ENCODE measurements at regions not wholly inside any gene's neighbourhood (a gene's known extent, or its start where the extent isn't known, plus 50 kb on each side); places are given as distances from the start of the nearest gene placed in this dataset.
A peak's percentile ranks its signal among the peaks of the same experiment; 100 is the strongest.

GRCh38 chr20:6269168-6269873, 146.5 kb upstream of the FERMT1 start:
- no peak for TF ChIP-seq CTCF (IDR thresholded peaks at IDR 0.05; ENCODE audit: extremely low read depth, missing control alignments)
- DNase-seq (ENCODE audit: low spot score): no peak

GRCh38 chr20:6265204-6265904, 142.5 kb upstream of the FERMT1 start:
- TF ChIP-seq CTCF (IDR thresholded peaks at IDR 0.05; ENCODE audit: extremely low read depth, missing control alignments): no peak
- peak; percentile 17 for DNase-seq (ENCODE audit: low spot score)

GRCh38 chr20:6253396-6253795, 130.6 kb upstream of the FERMT1 start:
- no peak for TF ChIP-seq CTCF (IDR thresholded peaks at IDR 0.05; ENCODE audit: extremely low read depth, missing control alignments)
- no peak for DNase-seq (ENCODE audit: low spot score)

GRCh38 chr20:6245436-6245835, 122.6 kb upstream of the FERMT1 start:
- DNase-seq (ENCODE audit: low spot score): no peak
- TF ChIP-seq CTCF (IDR thresholded peaks at IDR 0.05; ENCODE audit: extremely low read depth, missing control alignments): no peak

GRCh38 chr20:6241591-6241990, 118.8 kb upstream of the FERMT1 start:
- DNase-seq (ENCODE audit: low spot score): no peak
- no peak for TF ChIP-seq CTCF (IDR thresholded peaks at IDR 0.05; ENCODE audit: extremely low read depth, missing control alignments)

- no peak for TF ChIP-seq CTCF (IDR thresholded peaks at IDR 0.05; ENCODE audit: extremely low read depth, missing control alignments)
- DNase-seq (ENCODE audit: low spot score): no peak
Observed at GRCh38 chr20:6240059-6240458, 117.2 kb upstream of the FERMT1 start.

- DNase-seq (ENCODE audit: low spot score): no peak
Observed at GRCh38 chr20:6238421-6238820, 115.6 kb upstream of the FERMT1 start.

More at GRCh38 chr20:6238421-6238820, 115.6 kb upstream of the FERMT1 start:
- no peak for TF ChIP-seq CTCF (IDR thresholded peaks at IDR 0.05; ENCODE audit: extremely low read depth, missing control alignments)
